HG02943 (cell line): ENCODE measurements at regions not wholly inside any gene's neighbourhood (a gene's known extent, or its start where the extent isn't known, plus 50 kb on each side); places are given as distances from the start of the nearest gene placed in this dataset.

Experiments used
- ATAC-seq: cut with Tn5 transposase; IDR thresholded peaks from one replicate; pipeline ENCODE4 v1.9.1; 2021; ENCODE audit warnings: mild to moderate bottlenecking, low read depth, moderate library complexity; ENCODE audit not compliant: unreplicated experiment

GRCh38 chr14:22393796-22394195 lies 195.2 kb downstream of the DAD1 start:
- ATAC-seq: no peak

GRCh38 chr14:22391908-22392565 lies 197.0 kb downstream of the DAD1 start:
- no peak for ATAC-seq

GRCh38 chr14:22390824-22391461 lies 198.1 kb downstream of the DAD1 start:
- ATAC-seq: no peak

- ATAC-seq: no peak
Measured at GRCh38 chr14:22390195-22390594, 198.8 kb downstream of the DAD1 start.

- no peak for ATAC-seq
Measured at GRCh38 chr14:22388669-22389595, 200.1 kb downstream of the DAD1 start.

- no peak for ATAC-seq
Measured at GRCh38 chr14:22387776-22388241, 201.2 kb downstream of the DAD1 start.

GRCh38 chr14:22386924-22387775 lies 201.9 kb downstream of the DAD1 start:
- no peak for ATAC-seq

GRCh38 chr14:22384974-22385526 lies 204.0 kb downstream of the DAD1 start:
- no peak for ATAC-seq

DNA sequence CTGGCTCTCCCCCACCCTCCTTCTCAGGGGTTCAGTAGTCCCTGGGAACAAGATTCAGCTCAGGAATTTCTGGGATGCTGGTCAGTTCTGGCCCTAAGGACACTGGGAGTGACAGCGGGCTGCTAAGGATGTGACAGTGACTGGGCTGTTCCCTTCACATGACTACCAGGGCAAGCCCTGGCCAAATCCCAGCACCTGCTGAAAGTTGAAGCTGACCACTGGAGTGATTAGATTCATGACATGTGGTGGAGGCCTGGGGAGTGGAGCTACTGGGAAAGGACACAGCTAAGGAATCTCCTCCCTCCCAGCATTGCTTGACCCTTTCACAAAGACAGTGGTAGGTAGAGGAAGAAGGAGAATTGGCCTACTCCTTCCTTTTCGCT lies 204.9 kb downstream of the DAD1 start:
- no peak for ATAC-seq

DNA sequence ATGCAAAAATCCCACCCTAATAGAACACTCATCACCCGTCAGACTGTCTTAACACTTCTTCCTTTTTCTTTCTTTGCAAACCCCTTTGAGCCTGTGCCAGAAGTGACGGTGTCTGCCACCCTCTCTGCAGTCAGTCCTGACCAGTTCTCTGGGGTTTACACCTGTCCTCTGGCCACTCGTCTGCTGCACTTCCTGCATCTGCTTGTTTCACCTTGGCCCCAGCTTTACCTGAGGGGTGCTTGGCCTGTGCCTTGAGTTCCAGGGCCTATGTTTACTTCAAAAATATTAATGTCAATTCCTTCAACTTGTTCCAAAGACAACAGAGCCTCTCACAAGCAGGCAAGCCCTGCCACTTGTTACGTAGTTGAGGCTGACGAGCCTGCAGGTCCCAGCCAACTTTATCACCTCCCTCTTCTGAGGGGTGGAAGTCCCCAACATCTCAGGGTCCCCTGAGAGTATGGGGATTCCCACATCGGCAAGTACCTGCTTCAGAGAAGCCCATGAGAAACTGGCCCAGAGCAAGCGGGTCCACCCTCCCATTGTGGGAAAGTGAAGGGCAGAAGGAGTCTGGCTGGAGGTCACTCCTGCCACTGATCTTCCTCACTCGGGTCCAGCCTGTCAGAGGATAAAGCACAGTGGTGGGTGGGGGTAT lies 205.4 kb downstream of the DAD1 start:
- no peak for ATAC-seq

DNA sequence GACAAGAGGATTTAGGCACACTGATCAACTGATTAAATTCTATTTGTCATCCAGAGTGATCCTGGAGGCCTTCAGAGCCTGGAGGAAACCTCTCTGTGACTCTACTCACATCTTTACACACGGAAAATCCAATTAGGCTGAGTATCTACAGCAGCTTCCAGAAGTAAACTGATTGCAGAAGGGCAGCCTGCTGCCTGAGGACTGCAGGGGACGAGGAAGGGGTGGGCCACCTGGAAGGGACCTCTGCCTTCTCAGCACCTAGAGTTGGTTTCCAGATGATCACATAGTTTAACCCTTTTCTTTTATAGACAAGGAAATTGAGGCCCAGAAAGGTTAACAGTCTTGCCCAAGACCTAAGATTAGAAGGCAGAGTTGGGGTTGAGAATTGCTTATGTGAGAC lies 206.1 kb downstream of the DAD1 start:
- ATAC-seq: no peak

DNA sequence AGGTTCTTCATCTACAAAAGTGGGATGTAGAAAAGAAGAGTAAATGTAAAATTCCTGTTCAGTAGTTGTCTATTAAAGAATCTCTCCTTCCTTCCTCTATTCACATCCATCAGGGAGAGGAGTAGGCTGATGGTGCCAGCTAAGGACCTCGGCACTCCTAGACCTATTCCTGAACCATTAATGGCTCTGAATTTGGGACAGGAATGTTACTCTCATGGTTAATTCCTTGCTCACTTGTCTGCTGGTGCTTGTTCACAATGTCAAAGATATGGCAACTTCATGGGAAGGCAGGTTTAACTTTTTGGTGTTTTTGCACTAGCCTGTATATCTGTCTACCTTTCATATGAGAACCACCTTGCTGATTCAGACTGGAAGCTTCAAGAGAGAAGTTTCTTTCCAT lies 206.6 kb downstream of the DAD1 start:
- no peak for ATAC-seq

DNA sequence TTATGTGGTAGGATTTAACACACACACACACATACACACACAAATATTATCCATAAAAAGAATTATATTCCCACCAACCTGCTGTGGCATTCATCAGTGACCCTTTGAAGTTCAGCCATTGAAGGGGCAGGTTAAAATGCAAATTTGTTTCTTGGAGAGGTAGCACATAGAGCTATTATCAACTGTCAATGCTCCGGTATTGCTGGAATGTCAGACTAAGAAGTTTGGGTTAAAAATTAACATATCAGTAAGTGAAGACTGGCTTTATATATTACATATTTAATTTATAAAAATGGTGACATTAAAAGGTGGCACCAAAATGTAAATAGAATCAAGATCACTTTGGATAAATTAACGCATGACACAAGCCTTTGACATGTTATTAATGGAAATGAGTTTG lies 207.3 kb downstream of the DAD1 start:
- no peak for ATAC-seq

GRCh38 chr14:22381408-22381760 lies 207.6 kb downstream of the DAD1 start:
- ATAC-seq: no peak

DNA sequence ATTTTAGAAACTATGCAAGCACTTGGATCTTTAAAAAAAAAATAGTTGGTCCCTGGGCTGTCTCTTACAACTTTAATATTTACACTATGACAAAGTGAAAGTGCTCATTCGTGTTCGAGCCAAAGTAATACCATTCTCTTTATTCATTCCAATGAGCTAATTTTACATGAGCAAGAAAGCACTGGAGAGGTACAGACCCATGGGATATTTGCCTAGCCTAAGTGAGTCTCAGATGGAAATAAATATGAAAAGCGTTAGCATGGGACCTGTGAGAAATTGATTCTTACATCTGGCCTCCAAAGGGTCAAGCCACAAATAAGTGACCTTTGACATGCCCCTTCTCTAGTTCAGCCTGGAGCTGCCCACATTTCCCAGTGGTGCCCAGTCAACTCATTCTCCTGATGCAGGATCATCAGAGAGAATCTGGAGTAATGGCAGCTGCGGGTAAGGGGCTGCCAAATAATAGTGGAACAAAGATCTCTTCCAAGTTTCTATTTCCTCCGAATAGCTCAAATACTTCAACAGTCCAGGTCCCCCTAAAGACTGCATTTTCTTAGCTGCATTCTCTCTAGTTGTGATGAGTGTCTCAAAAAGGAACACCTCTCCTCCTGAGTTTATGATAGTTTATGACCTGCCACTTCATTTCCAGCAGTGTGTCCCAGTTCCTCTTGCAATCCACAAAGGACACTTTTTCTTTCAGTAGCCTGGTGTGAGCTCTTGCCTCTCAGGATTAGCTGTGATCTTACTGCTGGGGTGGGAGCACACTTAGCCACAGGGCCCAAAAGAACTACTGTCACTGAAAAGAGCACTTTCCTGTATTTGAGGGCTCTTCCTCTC lies 208.2 kb downstream of the DAD1 start:
- no peak for ATAC-seq

DNA sequence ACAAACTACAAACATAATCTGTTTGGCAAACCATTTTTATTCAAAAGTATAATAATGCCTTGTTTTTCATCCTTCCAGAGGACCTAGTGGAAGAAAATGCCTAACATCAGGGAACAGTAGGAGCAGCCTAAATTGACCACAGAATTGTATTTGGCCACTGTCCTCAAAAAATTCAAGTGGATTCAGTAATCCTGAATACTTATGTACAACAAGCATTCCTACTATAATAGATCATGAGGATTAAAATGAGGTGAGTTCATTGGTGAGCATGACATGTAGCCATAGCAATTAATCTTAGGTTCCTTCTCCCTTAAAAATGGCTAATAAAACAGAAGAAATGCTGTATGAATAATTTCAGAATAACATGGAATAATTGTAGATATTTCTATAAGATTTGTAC lies 209.3 kb downstream of the DAD1 start:
- no peak for ATAC-seq

GRCh38 chr14:22378181-22378580 lies 210.8 kb downstream of the DAD1 start:
- no peak for ATAC-seq

GRCh38 chr14:22375321-22375930 lies 213.6 kb downstream of the DAD1 start:
- no peak for ATAC-seq
